ENCODE measurements at regions not wholly inside any gene's neighbourhood (a gene's known extent, or its start where the extent isn't known, plus 50 kb on each side); places are given as distances from the start of the nearest gene placed in this dataset.

DNA sequence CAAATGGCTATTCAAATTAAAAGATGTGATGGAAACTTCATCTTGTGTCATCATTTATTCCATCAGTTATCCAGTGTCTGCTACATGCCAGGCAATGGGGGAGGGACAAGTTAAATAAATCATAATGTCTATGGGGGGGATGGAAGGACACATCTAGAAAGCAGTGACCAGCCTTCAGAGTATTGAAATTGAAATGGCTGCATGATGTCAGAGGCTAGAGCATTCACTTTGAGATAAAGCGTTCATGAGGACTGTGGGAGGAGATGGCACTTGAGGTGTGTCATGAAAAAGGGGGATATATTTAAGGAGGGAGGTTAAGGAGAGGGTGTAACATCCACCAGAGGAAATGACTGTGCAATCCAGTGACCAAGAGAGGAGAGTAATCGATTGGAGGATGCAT lies 50.6 kb downstream of the SLIT2 start:
- no peak for DNase-seq

DNA sequence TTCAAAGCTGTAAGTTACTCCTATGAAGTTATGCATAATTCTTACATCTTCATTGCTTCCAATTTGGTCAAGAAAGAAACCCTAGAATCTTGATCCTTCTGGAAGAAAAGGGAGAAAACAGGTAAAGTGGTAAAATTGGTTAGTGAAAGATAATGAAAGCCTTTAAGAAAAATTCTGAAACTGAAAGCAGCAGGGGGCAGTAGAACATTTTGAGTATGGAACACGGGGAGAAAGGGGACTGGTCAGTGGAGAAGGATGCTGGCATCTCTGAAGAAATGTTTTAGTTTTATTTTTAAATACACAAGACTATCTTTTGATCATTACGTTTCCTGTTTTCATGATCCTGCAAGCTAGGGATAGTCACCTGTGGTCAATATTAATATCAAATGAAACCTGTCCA lies 54.3 kb downstream of the SLIT2 start:
- peak; percentile 7 for DNase-seq

DNA sequence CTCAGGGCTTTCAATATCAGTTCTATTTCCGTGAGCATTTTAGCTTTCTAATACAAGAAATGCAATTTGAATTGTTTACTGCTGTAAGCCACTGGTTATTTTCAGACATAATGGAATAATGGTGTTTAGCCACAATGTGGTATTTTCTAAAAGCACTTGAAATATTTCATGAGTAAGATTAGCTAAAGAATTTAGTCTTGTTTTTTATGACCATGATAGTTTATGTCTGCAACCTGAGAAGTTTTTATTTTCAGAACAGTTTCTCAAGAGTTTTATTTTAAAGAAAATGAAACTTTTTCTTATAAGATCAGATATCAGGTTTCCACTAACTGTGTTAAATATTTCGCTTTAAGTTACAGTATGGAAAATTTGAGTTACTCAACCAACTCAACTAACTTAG lies 60.2 kb downstream of the SLIT2 start:
- no peak for DNase-seq

DNA sequence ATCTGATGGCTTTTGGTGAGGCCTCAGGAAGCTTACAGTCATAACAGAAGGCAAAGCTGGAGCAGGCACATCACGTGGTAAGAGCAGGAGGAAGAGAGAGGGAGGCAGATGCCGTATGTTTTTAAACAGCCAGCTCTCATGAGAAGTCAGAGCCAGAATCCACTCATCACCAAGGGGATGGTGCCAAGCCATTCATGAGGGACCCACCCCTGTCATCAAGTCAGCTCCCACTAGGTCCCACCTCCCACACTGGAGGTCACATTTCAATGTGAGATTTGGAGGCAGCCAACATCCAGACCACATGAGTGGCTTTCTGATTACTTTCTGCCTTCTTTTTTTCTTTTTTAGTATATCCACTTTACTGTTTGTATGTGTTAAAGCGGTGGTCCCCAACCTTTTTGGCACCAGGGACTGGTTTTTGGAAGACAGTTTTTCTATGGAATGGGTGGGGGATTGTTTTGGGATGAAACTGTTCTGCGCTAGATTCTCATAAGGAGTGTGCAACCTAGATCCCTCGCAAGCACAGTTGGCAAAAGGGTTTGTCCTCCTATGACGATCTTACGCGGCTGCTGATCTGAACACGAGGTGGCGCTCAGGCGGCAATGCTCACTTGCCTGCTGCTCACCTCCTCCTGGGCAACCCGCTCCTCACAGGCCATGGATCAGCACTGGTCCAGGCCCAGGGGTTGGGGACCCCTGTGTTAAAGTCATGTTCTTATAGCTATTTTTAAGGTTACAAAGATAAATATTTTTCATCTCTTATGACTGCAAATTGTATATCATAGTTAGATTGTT lies 61.7 kb downstream of the SLIT2 start:
- DNase-seq = no peak

DNA sequence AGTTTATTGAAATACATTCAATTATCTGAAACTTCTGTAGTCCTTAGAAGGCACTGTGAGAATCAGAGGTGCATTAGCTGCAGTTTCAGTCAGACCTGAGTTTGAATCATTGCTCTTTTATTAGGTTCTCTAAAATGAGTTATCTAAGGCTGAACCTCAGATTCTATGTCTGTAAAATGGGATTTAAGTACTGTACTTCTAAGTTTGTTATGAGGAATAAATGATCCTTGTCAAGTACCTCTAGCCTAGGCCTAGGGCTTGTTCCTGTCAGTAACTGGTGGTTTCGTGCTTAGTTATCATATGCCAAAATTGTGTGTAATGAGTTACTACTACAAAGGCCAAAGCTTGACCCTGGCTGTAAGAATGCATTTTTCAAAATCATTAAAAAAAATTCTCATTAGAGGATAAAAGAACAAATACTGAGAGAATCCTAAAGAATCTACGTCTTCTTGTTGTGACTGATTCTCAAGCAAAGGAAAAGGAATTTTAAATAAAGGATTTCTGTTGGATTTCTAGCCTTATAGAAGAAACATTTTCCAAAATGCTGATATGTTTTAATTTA lies 65.8 kb downstream of the SLIT2 start:
- DNase-seq = no peak

DNA sequence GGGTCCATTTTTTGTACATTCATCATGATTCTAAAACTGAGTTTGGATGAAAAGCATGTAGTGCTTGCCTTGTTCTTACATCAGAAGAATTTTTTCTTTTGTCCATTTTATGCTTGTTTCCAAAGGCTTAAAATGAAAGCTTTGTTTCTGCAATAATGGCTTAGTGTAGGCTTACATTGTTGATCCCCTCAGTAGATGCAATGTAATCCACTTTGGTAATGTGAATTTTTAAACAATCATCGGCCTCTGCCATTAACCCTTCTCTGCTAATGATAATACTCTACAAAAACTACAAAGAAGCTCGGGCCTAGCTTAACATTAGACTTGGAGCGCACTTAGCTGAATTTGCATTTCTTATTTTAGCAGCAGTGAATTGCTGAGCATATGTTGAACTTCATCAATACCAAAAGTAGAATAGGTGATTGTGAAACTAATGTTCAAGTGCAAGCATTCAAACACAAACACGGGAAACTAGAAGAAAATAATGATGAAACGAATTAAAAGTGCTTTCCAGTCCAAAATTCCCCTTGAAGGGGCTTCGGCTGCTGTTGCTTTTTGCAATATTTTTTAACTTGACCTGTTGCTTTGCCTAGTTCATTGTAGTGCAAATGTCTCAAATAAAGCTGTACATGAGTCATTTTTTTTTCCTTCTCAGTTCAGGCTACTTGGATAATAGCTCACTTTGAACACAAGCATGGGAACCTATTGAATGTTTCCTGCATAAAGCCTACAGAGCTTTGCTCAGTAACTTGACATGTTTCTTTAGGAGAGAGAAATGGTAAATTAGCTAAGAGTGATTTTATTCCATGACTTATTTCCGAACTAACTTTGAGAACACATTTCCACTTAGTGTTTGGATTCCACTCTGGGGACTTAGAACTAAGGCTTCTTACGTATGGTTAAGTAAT lies 66.5 kb downstream of the SLIT2 start:
- no peak for DNase-seq

DNA sequence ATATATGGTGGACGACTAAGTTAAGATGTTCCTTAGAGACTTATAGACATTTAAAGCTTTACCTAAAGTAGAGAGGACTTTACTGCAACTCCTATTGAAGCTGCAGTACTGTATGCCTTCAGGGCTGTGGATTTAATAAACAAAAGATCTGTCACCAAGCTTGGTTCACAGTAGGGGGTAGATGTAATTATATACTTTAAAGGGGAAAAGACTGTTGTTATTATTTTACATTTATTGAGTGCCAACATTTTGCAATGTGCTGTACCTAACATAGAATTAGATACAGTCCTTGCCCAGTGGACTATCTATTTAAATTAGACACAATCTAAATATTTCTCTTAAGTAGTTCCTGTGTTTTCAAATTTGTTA lies 67.2 kb downstream of the SLIT2 start:
- DNase-seq = peak; percentile 26

DNA sequence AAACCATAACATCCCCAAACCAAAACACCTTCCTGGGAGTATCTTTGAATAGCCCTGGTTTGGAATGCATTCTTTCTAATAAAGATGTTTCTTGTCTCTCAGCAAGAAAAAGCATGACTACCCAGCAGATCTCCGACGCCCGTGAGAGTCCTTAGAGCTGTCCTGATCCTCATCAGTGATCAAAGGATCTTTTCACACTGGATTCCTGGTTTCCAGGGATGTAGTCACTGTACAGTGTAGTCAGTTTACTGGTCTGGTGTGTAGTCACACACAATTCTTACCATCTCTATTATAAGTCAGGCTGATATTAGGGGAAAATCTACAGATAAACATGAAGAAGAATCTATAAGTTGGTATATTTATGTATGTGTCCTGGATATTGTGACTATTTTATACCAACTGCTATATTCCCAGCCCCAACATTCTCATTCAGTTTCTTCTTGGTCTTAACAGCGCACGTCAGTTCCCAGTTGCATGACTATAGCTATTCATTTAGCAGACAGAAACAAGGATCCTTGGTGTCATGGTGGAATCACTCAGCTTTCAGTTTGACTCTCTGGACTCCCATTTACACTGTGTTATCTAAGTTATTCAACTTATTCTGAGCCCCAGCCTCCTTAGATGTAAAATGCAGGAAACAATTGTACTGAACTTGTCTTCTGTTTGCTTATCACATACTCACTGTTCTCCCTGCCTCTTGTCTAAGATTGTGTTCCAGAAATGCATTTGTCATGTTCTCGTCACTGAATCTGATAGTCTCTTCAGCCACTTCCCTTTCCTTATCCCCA lies 68.3 kb downstream of the SLIT2 start:
- no peak for DNase-seq

DNA sequence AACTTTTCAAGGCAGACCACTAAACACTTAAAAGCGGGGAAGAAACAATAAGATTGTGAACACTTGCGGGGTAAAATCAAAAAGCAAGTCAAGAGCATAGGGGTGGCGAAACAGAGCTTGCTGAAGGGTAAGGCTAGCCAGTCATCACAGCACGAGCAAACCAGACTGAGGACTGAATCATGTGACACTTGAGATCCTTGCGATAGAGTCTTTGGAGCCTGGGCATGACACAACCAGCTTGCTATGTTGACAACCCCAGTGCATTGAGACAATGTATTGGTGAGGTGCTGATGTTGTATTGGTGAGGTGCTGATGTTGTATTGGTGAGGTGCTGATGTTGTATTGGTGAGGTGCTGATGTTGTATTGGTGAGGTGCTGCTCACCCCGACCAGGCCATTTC lies 72.3 kb downstream of the SLIT2 start:
- DNase-seq = no peak

DNA sequence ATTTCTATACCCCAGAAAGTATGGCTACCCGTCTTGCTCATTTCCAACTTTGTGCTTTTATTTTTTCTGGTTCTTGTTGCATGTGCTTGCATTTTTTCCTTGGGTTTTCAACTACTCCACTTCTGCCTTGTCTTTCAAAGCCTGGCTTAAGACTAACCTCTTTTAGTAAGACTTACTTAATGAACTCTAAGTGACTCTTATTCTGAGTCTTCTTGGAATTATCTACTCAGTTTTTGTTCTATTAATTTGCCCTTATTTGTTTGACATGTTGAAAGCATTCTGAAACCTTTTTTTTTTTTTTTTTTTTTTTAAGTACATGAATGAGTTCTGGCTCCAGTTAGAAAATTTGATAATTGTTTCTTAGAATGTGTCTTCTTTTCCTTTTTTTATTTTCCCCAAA lies 74.8 kb downstream of the SLIT2 start:
- DNase-seq = no peak

DNA sequence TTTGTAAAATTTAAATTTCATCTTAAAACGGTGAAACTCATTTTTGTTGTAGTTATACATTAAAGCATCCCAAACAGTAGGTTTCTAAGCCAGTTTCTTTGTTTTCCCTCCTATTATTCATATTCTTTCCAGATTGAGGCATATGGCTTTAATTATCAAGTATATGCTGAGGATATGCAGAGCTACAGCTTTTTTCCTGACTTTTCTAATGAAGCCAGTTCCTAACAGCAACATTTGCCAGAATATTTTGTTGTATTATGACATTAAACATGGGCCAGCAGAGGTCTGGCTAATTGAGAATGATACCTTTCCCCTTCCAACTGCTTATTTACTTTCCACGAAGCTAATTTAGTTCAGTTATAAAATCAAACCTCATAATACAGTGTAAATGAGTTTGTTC lies 75.3 kb downstream of the SLIT2 start:
- no peak for DNase-seq

DNA sequence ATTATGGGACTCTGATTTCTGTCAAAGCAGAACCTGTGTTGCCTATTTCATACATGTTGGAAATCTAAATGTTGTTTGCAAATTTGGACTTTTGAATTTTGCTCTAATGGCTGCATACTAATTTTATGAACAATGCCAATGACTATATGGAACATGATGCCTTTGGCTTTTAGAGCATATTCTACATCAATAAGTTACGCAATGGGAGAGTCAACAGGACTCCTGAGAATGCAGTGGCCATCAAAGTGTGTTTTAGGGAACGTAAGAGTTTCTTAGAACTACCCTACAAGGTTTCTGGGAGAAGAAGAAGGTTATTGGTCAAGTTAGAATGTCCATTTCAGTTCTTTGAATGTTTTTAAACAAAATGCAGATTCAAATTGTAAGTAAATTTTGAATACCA lies 76.1 kb downstream of the SLIT2 start:
- no peak for DNase-seq

DNA sequence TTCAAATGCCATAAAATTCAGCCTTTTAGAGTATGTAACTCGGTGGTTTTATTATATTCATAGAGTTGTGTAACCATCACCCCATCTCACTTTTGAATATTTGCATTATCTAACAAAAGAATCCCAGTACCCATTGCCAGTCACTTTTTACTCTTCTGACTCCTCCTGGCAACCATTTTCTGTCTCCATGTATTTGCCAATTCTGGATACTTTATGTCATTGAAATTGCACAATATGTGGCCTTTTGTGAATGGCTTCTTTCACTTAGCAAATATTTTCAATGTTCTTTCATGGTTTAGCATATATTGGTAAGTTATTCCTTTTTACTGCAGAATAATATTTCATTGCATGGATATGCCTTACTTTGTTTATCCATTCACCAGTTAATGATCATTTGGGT lies 79.9 kb downstream of the SLIT2 start:
- no peak for DNase-seq

DNA sequence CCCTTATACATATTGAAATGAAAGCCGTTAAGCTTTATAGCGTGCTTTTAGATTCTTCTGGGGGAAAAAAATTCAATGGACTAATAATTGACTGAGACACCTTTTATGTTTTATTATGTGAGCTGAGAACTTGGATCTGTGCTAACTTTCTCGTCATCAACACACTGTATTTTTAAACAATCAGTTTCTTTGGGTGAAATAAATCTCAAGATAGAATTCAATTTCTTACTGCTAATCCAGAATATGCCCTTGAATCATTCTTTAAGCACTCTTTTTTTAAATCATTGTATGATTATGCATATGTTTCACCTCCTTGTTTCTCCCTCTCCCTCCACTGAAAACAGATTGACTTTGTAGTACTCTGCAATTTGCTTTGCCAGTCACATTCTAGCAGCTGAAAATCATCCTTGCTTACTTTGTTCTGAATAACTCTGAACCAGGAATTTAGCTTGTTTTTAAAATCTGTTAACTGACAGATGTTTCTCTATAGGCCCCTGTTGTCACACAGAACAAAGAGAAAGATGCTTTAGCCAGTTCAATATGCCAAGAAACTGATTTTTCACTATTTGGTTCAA lies 81.5 kb downstream of the SLIT2 start:
- no peak for DNase-seq

DNA sequence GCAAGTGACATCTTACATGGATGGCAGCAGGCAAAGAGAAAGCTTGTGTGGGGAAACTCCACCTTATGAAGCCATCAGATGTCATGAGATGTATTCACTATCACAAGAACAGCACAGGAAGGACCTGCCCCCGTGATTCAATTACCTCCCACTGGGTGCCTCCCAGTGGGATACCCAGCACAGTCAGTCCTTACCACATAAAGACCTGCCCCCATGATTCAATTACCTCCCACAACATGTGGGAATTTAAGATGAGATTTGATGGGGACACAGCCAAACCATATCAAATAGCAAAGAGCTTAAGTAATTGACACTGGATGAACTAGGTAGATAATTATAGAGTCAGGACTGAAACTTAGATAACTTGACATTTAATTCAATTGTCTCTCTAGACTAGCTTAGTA lies 85.6 kb downstream of the SLIT2 start:
- no peak for DNase-seq

DNA sequence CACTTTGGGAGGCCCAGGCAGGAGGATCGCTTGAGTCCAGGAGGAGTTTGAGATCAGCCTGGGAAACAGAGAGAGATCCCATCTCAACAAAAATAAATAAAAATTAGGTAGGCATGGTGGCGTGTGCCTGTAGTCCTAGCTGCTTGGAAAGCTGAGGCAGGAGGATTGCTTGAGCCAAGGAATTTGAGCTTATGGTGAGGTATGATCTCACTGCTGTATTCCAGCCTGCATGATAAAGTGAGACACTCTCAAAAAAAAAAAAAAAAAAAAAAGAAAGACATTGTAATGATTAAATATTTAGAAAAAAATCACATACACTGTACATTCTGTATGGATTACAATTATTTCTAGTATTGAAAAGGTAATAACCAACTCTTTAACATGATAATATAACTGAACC lies 87.1 kb downstream of the SLIT2 start:
- no peak for DNase-seq

DNA sequence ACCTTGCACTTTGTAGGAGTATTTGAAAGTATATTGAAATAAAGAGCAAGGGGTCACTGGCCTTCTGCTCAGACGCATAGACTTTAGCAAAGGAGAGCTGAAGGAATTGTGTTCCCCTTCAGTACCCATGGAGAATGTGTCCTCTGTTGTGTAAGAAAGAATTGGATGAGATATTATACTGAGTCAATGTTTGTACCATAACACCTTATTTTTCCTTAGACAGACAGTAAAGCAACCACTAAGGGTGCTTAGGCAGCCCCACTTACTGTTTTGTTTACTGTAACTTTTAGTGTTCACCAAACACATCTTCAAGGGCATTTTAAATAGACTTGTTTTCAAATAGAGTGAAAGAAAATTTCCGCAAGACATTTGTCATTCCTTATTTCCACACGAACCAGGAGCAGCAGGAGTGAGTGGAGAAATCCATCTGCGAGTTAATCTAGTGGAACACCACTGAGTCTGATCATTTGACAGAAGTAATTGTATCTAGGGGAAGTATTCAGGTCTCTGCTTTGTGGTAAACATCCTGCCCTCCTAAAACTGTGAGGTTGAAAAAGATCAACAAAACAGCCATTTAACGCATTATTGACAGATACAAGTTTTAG lies 89.5 kb downstream of the SLIT2 start:
- DNase-seq = no peak

DNA sequence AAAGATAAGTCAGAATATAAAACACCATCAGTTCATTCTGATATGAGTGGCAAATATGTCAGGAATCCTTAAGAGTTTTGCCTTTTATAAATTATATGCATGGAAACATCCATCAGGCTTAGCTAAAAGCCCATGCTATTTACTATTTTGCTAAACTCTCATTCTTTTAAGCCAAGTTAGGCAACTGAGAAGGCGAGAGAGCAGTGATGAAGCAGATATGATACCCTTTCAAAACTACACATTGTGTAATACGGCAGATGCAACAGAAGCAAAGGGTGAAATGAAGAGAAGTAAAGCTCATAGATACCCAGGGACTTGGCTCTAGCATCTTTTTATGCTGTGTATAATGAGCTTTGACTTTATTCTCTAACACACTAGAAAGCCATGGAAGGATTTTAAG lies 95.8 kb downstream of the SLIT2 start:
- no peak for DNase-seq

DNA sequence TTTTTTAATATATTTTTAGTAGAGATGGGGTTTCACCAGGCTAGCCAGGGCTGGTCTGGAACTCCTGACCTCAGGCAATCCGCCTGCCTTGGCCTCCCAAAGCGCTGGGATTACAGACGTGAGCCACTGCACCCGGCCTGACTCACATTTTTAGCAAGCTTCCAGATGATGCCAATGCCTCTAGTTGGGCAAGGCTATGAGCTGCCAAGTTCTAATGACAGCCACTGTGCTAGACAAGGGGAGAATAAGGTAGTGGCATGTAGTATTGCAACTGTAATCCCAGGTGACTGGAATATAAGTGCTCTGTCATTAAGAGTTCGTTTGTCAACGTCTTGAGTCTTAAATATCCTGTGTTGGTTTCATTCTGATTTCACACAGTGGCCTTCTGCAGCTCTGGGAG lies 96.7 kb downstream of the SLIT2 start:
- no peak for DNase-seq

DNA sequence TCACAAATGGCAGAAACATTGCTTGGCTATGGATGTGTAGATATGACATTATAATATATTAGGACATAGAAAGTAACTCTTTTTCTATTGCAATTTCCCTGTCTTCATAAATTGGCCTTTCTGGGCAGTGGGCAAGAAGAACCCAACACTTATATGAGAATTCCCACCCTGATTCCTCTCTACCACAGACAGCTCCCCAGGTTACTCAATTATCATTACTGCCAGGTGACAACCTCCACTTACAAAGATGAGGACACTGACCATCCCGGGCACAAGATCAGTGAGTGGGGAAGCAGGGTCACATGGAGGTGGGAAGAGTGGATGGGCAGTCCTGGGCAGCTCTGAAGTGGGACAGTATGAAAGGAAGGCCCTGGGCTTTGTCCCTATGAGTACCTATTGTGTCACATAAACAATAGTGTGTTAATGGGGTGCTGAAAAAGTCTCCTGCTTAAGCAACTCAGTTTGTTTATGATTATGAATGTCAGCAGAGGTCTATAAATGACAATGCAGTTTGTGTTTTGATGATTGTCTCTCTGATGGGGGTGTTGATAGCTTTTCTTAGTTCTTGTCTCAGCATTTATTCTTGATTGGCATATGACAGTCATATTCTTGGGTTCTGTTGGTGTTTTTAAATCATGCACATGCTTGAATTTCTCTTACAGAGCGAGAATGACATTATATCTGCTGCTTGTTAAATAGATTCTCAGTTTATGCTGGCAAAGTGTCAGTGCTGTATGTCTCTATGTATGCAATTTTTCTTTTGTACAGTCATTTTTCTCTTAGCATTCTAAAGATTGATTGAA lies 99.9 kb downstream of the SLIT2 start:
- DNase-seq = no peak

DNA sequence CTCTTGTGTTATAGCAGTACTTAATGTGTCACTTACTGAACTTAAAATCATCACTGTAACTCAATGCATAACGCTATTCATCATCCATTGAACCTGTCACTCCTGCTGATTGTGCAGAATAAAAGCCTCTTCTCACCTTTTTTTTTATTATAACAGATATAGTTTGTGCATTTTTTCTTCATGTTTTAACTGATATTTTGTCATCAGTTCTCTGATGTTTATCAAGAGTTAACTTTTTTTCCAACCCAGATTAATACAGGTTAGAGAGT lies 100.4 kb downstream of the SLIT2 start:
- DNase-seq = no peak

DNA sequence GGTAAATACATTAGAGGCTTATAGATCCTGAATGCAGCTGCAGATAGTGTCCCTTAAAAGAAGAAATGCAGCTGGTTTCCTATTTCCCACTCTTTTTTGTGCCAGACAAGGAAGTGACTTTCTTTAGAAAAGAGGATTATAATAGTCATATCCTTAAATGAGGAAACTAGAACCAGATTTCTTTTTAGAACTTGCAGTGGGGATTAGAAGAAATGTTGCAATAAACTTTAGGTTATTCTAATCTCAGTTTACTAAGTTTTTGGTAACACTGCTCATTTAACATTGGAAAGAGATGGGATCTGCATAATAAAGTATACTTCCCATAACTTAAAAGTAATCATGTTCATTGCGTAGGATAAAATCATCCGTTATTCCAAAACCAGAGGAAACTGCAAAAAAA lies 101.9 kb downstream of the SLIT2 start:
- no peak for DNase-seq

Data from NCI-H2227 treated with DMSO at 0.1 percent for 48 hours (cell line).